ENCODE measurements at regions not wholly inside any gene's neighbourhood (a gene's known extent, or its start where the extent isn't known, plus 50 kb on each side); places are given as distances from the start of the nearest gene placed in this dataset.

- TF ChIP-seq, protein P1, sequence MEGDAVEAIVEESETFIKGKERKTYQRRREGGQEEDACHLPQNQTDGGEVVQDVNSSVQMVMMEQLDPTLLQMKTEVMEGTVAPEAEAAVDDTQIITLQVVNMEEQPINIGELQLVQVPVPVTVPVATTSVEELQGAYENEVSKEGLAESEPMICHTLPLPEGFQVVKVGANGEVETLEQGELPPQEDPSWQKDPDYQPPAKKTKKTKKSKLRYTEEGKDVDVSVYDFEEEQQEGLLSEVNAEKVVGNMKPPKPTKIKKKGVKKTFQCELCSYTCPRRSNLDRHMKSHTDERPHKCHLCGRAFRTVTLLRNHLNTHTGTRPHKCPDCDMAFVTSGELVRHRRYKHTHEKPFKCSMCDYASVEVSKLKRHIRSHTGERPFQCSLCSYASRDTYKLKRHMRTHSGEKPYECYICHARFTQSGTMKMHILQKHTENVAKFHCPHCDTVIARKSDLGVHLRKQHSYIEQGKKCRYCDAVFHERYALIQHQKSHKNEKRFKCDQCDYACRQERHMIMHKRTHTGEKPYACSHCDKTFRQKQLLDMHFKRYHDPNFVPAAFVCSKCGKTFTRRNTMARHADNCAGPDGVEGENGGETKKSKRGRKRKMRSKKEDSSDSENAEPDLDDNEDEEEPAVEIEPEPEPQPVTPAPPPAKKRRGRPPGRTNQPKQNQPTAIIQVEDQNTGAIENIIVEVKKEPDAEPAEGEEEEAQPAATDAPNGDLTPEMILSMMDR (optimal IDR thresholded peaks at IDR 0.05 in 1 of 3, IDR thresholded peaks at IDR 0.05 in 1 of 3, conservative IDR thresholded peaks at IDR 0.05 in 1 of 3; ENCODE audit: extremely low read depth in 1 of 3, insufficient read depth in 2 of 3, low read length in 3 of 3), result no peak
- no peak for TF ChIP-seq EZH2 (IDR thresholded peaks at IDR 0.05; ENCODE audit: low read length)
Observed at GRCh38 chrX:123088331-123088730, 95.7 kb upstream of the GRIA3 start.

All from keratinocyte (primary cell).